Fibroblast of gingiva (primary cell): ENCODE measurements at regions not wholly inside any gene's neighbourhood (a gene's known extent, or its start where the extent isn't known, plus 50 kb on each side); places are given as distances from the start of the nearest gene placed in this dataset.
"Not testable (repeated sequence)": the region's sequence is repeated elsewhere in the genome, so short reads cannot be mapped to it uniquely, and the experiment has no call there.

Experiments used
- DNase-seq: peaks from one replicate; pipeline ENCODE4 v3.0.0-alpha.2; 2011; ENCODE audit warnings: low read depth

DNA sequence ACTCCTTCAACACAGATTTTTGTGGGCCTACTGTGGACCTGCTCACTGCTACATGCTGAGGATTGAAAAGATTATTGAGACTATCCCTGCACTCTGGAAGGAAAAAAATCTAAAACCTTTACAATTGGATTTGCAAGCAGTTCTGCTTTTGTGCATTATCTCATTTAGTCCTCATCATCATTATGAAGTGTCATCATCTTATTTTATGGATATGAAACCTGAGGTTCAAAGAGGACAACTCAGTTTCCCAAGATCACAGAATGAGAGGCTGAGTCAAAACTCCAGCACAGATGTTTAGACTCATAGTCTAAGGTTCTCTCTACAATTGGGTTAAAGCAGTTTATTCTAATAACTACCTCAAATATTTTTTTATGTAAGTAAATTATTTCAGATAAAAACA is 160.2 kb upstream of the MARCKS start:
- no peak for DNase-seq

DNA sequence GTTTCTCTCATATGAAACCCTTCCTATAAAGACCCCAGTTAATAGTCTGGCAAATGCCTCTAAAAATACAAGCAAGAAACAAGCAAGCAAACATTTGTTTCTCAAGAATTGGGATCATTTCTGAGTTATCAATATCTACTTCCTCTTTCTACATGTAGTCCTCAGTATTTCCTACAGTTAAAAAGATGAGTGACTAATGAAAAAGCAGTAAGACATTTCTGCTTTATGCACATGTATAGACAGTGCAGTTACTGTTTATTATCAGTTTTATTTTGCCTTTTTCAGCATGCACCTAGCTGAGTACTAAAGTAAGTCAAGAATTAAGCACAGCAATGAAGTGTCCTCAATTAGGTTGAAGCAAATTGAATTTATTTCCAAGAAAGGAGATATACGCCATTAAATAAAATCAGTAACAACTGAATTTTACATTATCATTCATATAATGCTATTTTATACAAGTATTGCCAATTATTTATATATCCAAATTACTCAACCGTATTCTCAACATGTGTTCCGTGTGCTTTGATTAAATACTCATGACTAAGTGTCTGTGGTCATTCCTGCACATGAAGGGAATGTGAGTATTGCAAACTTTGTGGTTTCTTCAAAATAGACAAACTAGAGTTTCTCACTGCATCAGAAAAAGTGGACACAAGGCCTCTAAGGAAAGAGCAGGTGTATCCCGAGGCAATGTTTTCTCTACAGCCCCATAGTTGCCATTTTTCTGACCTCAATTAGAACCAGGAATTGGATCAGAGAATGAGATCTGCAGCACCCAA is 159.3 kb upstream of the MARCKS start:
- DNase-seq: peak; percentile 82

DNA sequence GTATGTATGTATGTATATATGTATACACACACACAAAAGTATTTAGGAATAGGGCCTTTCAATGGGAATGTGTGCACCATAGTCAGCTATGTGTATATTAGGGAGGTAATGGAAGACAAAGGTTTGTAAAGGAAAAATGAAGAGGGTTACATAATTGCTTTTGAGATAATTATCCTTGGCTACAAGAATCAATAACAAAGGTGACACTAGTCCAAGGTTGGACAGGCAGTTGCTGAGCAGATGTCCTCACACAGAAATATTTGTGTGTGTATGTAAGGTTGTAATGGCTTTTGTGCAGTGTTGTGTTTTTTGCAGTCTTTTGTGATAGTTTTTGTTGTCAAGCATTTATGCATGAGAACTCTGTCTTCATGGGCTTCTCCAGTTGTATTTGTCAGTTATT is 157.9 kb upstream of the MARCKS start:
- no peak for DNase-seq

DNA sequence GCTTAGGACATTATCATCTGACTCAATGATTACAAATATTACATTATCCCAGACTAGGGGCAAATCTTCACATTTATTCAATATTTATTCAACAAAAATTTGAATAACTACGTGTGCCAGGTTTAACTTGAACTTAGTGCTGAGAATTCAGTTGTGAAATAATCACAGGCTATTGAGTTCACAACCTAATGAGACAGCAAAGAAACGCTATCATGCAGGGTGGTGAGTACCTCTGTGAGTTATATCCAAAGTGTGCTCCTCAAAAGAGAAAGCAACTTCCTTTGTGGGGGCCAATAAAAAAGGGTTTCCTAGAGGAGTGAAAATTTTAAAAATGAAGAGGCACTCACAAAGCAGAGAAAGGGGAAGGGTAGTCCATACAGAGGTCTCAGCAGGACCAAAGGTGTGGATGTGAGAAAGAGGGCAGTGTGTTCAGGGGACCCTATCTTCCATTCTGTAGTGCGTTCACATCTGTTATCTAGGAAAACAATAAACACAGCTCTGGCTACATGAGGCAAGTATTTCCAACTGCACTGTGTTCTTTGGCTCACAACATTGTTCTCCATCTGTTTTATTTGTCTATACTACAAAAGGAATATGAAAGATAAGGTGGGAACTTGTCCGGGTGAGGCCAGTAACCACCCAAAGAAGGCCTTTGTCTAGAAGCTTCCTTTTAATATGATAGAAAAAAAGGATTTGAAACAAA is 155.4 kb upstream of the MARCKS start:
- no peak for DNase-seq

DNA sequence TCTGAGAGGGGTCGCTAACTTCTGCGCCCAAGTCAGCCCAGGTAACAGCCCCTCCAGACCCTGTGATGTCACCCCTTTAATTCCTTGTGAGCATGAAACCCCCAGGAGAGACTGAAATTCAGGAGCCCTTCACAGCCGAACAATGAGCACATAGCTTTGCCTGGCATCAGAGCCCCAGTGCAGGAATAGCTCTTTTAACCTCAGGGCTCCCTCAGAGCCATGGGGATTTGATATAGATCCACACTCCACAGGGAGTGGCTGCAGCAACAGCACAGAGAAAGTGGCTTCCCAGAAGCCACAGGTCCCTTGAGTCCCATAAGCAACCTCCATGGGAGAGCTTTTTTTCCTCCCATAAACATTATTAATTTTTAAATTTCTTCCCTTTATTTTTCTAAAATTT is 150.0 kb upstream of the MARCKS start:
- no peak for DNase-seq

DNA sequence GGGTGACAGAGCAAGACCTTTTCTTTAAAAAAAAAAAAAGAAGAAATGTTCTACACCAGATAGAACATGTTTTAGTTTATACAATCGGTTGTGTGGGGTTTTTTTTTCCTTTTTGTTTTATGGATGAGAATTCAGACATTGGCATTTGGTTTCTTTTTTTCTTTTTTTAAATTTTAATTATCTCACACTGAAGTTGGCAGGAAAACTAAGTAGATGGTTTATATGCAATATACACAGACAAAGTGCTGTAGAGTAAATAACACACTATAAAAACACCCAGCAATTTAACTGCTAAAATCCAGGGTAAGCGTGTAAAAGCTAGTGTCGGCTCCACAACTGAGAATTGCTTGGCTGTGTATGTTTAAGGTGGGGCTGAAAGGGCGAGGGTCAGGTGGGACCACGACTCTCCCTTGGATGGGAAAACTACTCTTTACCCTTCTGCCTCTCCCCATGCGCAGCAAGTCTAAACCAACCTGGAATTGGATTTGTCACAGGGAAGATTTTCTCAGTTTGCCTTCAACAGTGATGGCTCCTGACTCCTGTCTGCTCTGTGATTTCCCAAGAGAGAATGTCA is 147.1 kb upstream of the MARCKS start:
- DNase-seq: no peak

DNA sequence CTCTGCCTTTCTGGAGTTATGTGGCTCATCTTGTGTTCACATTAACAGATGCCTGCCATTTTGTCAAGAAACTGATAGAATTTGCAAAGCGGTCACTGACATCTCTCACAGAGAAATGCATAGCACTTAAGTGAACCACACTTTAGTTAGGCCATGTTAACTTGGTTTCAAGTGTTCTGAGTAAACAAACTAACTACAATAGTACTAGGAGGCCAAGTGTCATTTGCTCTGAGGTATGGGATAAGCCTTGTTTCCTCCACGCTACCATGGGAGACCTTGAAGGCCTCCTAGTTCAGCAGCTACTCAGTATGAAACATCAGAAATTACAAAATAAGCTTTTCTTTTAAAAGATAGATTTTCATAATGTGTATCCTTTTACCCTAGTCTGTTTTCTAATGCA is 143.5 kb upstream of the MARCKS start:
- no peak for DNase-seq

DNA sequence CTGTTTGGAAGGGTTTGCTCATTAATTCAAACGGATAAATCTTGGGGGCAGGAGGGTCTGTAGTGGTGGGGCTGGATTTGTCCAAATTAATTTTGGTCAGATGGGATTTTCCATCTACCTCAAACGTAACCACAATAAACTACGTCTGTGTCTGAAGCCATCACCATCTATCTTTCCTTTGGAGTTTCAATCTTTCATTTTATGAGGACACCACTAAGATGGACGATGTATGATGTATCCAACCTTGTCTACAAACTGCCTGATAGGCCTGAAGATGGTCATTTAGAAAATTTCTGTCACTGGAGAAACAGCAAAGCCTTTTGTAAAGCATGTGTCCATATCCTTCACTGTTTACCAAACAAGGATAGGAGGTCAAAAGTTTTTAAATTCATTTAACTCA is 138.6 kb upstream of the MARCKS start:
- DNase-seq: no peak

DNA sequence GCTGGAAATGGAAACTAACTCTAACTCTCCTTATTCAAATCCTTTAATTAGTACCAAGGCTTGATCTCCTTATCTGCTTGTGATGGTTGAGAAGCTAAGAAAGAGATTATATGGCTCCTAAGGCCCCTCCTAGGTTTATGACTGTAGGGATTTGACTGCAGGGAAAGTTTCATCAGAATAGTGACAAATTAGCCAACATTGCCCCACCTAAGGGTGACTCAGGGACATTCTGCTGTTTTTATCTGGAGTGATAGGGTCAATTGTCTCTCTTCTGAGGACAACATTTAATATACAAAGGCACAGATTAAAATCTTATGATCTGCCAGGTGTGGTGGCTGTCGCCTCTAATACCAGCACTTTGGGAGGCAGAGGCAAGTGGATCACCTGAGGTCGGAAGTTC is 138.1 kb upstream of the MARCKS start:
- DNase-seq: no peak

DNA sequence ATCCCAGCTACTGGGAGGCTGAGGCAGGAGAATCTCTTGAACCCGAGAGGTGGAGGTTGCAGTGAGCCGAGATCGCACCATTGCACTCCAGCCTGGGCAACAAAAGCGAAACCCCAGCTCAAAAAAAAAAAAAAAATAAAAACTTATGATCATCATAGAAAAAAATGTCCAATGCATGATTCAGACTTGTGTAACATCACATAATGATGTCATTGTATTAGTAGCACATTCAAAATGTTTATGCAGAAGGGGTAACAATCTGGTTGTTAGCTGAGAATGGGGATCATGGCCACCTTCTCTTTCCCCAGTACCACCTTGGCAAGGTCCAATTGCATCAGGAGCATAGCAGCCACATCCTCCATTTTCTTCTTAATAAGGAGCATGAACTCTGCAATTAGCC is 137.6 kb upstream of the MARCKS start:
- DNase-seq: peak; percentile 46

DNA sequence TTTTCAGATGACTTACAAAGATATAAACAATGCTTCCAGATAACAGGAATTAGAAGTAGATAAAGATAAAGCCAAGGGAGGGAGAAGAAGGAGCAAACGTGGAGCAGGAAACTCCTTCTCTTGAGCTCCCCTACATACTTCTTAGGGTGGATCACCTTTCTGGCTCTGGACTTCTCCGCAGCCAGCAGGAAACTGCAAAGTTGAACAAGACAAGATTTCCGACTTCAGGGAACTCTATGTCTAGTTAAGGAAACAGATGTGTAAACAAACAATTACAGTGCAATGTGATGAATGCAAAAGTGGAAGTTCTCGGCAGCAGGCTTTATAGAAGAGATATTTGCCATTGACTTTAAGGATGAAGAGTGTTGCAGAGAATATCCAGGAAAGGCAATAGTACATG is 134.0 kb upstream of the MARCKS start:
- peak; percentile 41 for DNase-seq

DNA sequence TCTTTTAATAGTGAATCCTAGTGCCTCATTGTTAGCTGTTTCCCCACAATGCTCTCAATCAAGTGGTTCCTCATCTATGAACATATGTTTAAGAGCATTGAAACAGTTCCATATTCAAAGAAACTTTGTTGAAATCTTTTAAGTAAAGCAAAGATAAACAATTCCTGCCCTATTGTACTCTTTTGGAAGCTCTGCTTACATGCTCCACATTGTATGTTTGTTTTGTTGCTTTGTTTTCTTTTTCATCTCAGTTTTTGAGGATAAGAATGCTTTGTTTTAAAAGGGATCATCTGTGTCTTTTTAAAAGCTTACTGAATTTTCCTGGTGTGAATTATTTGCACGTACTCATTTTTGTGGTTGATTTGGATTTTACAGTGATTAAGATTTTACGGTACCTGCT is 132.2 kb upstream of the MARCKS start:
- not testable (repeated sequence) for DNase-seq

DNA sequence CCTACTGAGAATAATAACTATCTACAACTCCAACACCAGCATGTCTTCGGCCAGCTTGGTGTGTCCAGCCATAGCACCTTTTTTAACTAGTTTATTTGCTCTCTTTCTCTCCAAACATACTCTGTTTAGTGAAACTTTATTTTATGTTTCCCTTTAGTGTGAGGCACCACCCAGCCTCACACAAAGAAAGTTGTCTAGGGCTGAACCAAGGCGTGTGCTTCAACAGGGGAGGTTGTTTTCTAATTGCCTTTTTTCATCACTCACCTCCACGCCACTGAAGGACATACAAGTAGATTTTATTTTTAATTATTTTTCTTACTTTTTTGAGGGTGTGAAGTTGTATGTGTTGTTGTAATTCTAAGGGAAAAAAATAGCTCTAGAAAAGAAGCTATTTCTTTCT is 125.6 kb upstream of the MARCKS start:
- no peak for DNase-seq

DNA sequence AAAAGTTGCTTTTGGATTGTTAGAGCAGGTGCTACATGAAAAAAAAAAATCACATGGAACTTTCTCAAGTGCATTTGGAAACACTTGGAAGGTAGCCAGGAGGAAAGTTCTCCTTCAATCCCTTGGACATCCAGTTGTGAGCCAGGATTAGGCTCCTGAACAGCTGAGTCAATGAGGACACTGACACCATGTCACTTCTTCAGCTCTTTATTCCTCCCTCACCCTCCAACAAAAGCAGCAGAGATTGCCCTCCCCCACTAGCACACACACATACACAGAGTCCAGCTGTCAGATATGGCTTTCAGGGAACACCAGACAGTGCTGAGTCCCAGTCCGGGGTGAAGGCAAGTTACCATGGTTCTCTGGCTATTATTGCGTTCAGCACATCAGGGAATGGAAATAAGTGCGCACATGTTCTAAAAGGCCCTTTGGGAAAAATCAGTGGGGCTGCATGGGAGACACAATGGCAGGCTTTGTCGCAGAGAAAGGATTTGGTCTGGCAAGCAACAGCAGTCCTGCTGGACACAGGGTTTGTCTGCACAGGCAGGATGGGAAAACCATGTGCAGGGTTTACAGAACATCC is 124.7 kb upstream of the MARCKS start:
- peak; percentile 28 for DNase-seq

DNA sequence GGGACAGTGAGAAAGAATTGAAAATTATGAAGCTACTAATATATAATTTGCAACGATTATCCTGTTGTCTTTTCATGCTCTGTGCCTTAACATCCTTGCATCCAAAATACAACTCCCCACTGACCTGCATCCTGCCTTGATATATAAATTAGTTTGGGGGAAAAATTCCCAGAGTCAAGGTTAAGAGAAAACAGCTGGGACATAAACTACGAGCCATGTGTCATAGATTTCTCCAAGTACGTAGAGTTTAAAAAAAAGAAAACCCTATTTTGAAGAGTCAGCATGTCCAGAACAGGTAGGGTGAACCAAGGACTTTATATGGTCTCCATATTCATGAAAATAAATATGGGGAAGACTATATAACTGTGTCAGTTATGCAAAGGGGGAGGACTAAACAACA is 123.8 kb upstream of the MARCKS start:
- no peak for DNase-seq

DNA sequence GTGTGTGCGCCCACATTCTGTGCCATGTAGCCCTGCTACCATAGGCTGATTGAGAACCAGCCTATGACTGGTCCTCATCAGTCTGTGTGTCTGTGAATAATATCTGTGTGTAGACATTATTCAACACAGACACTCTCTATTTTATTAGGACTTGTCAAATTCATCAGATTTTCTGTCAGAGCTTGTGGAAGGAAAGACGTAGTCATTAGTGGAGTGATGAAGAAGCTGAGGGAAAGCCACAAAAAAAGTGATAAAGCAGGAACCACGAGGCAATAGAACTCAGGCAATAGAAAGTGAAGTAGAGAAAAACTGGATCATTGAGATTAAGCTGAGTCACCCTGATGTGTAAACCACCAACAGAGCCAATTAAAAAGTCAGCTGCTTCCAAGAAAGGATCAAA is 122.2 kb upstream of the MARCKS start:
- DNase-seq: peak; percentile 38

DNA sequence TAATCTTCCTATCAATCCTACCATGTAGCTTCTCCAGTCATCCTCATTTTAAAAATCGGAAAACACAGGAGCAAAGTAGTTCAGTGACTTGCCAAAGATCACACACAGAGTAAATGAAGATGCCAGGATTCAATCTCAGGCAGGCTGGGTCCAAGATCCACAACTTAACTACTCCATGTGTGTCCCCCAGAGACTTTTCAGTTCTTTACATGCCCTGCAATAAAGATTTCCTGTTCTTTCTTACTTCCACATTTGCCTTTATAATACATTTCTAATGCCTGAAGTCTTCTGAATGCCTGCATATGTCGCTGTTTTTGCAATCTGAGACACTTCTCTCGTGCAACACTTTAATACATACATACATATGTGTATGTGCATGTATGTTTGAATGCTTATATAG is 121.7 kb upstream of the MARCKS start:
- no peak for DNase-seq

DNA sequence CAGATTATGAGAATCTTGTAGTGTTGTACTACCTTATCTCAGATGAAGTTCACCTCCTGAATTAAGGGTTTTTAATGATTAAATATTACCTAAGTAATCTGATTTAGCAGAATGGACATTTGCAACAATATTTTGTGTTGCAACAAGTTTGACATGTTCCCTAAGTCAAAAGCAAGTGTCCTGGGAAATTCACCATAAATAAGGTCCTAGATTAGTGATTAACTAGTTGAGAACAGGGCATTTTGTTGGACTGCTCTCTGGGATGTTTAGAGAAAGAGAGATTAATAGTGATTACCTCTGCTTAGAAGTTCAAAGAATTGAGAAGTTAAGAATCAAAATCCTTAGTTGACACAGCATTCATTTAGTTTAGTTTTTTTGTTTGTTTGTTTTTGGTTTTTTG is 120.2 kb upstream of the MARCKS start:
- no peak for DNase-seq

DNA sequence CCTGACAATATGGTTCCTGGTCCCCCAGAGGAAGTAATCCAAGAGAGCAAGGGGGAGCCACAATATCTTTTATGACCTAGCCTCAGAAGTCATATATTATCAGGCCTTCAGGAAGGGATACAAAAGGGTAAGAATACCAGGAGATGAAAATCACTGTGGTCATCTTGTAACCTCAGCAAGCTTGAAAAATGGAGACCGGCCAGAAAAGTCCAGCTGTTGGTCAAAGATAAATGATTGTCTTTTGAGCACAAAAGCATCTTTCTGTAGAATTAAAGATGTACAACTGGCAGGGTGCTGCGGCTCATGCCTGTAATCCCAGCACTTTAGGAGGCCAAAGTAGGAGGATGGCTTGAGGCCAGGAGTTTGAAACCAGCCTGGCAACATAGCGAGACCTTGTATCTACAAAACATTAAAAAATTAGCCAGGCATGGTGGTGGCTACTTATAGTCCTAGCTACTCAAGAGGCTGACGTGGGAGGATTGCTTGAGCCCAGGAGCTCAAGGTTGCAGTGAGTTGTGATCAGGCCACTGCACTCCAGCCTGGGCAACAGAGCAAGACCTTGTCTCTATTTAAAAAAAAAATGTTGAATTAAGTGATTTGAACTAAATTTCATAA is 118.0 kb upstream of the MARCKS start:
- DNase-seq: no peak

DNA sequence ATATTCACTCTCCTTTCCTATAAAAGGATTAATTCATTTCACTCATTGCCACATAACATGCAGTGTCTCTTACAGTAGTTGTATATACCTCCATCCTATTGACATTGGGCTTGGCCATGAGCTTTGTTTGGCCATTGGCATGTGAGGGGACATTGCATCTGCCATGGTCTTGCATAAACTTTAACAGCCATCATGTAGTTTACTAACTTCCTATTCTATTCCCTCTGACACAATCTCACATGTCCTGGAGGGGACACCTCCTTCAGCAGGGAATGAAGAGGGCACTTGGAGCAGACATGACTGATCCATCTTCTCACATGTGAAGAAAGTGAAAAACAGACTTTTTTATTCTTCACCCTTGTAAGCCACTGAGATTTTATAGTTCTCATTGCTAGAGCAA is 115.5 kb upstream of the MARCKS start:
- DNase-seq: no peak

DNA sequence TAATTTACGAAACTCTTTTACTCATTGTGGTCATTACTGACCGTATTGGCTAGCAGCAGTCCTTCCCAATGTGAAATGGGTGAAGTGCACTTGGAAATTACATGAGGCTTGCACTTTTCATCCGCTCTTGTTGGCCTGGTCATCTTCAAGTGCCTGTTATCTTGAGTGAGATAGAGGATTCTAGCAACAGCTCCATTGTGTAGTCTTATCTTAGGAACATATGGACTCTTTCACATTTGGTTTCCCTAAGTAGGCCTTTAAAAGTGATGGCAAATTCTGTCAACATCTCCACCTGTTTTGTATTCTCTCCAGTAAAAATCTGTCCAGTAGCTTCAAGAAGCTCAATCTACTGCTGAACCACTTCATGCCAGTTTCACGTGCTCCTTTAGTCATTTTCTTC is 114.8 kb upstream of the MARCKS start:
- no peak for DNase-seq

DNA sequence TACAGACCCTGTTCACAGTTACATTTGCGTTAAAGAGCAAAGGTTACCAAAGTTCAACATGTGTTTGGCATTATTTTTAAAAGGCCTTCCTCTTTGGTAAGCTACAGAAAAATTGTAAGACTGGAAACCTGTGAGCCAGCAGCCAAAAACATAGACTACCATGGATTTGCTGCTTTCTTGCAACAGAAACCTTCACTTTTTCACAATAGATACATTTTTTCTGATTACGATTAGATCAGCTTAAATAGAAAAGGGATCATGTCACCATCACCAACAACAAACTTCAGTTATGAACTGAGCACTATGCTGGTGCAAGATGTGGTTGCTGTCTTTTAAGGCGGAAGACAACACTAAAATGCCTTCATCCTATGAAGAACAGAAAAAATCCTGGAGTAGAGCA is 112.3 kb upstream of the MARCKS start:
- DNase-seq: peak; percentile 77
